ENCODE measurements at regions not wholly inside any gene's neighbourhood (a gene's known extent, or its start where the extent isn't known, plus 50 kb on each side); places are given as distances from the start of the nearest gene placed in this dataset.

- Histone ChIP-seq H3K27ac (ENCODE audit: control insufficient read depth, insufficient read depth, low read length) (no peak overlapping the region), H3K4me3 (ENCODE audit: control insufficient read depth in 2 of 3, extremely low read depth in 1 of 3, insufficient read depth in 2 of 3, low read depth in 1 of 3, low read length in 3 of 3) (no peak overlapping the region), H3K27me3 (ENCODE audit: control insufficient read depth, extremely low read depth, insufficient read depth, low read length) (no peaks in the 10 kb centered on the region), H3K9ac (ENCODE audit: control insufficient read depth, extremely low read depth, insufficient read depth, low read length) (no peak overlapping the region), H4K20me1 (ENCODE audit: control insufficient read depth, extremely low read depth, insufficient read depth, low read length) (no peaks in the 10 kb centered on the region), H2AFZ (ENCODE audit: control insufficient read depth, low read length) (no peak overlapping the region), H3K4me1 (ENCODE audit: control insufficient read depth, extremely low read depth, insufficient read depth, low read length) (no peaks in the 10 kb centered on the region), H3K36me3 (ENCODE audit: control insufficient read depth in 2 of 2, extremely low read depth in 1 of 2, insufficient read depth in 2 of 2, low read length in 2 of 2) (no peaks in the 10 kb centered on the region), H3K9me1 (ENCODE audit: control insufficient read depth, extremely low read depth, insufficient read depth, low read length) (no peaks in the 10 kb centered on the region), H3K4me2 (ENCODE audit: control insufficient read depth, extremely low read depth, insufficient read depth, low read depth, low read length) (no peak overlapping the region), H3K79me2 (ENCODE audit: control insufficient read depth, insufficient read depth, low read length) (no peaks in the 10 kb centered on the region), H3K9me3 (ENCODE audit: control insufficient read depth, low read depth, low read length) (no peaks in the 10 kb centered on the region)
- DNase-seq (ENCODE audit: low read depth, low spot score) (no peak), FAIRE-seq (no peak)
- dilution Hi-C loops (cut with MboI; ENCODE audit: extremely low pct_ligation_motif_present, low sequenced_read_pairs) = no loop called here
- TF ChIP-seq EZH2 (IDR thresholded peaks at IDR 0.05; ENCODE audit: low read length) = no peak
- TF ChIP-seq CTCF (optimal IDR thresholded peaks at IDR 0.05 in 1 of 3, IDR thresholded peaks at IDR 0.05 in 1 of 3, conservative IDR thresholded peaks at IDR 0.05 in 1 of 3; ENCODE audit: extremely low read depth in 1 of 3, insufficient read depth in 2 of 3, low read length in 3 of 3) = no peak
These were observed 84.2 kb upstream of the FGGY start for GRCh38 chr1:59212706-59213105.

GRCh38 chr1:59214248-59215208 lies 82.4 kb upstream of the FGGY start:
- Histone ChIP-seq H3K9me3 (ENCODE audit: control insufficient read depth, low read depth, low read length) (no peaks in the 10 kb centered on the region), H3K4me3 (ENCODE audit: control insufficient read depth in 2 of 3, extremely low read depth in 1 of 3, insufficient read depth in 2 of 3, low read depth in 1 of 3, low read length in 3 of 3) (no peak overlapping the region), H4K20me1 (ENCODE audit: control insufficient read depth, extremely low read depth, insufficient read depth, low read length) (no peaks in the 10 kb centered on the region), H3K36me3 (ENCODE audit: control insufficient read depth in 2 of 2, extremely low read depth in 1 of 2, insufficient read depth in 2 of 2, low read length in 2 of 2) (no peaks in the 10 kb centered on the region), H3K9ac (ENCODE audit: control insufficient read depth, extremely low read depth, insufficient read depth, low read length) (no peak overlapping the region), H3K79me2 (ENCODE audit: control insufficient read depth, insufficient read depth, low read length) (no peaks in the 10 kb centered on the region), H2AFZ (ENCODE audit: control insufficient read depth, low read length) (no peak overlapping the region), H3K27ac (ENCODE audit: control insufficient read depth, insufficient read depth, low read length) (no peak overlapping the region), H3K4me1 (ENCODE audit: control insufficient read depth, extremely low read depth, insufficient read depth, low read length) (no peaks in the 10 kb centered on the region), H3K4me2 (ENCODE audit: control insufficient read depth, extremely low read depth, insufficient read depth, low read depth, low read length) (no peak overlapping the region), H3K9me1 (ENCODE audit: control insufficient read depth, extremely low read depth, insufficient read depth, low read length) (no peaks in the 10 kb centered on the region), H3K27me3 (ENCODE audit: control insufficient read depth, extremely low read depth, insufficient read depth, low read length) (no peaks in the 10 kb centered on the region)
- DNase-seq (ENCODE audit: low read depth, low spot score) (no peak), FAIRE-seq (no peak)
- dilution Hi-C loops (cut with MboI; ENCODE audit: extremely low pct_ligation_motif_present, low sequenced_read_pairs) = no loop called here
- TF ChIP-seq CTCF (optimal IDR thresholded peaks at IDR 0.05 in 1 of 3, IDR thresholded peaks at IDR 0.05 in 1 of 3, conservative IDR thresholded peaks at IDR 0.05 in 1 of 3; ENCODE audit: extremely low read depth in 1 of 3, insufficient read depth in 2 of 3, low read length in 3 of 3) = no peak
- TF ChIP-seq EZH2 (IDR thresholded peaks at IDR 0.05; ENCODE audit: low read length) = no peak
